ENCODE measurements at regions not wholly inside any gene's neighbourhood (a gene's known extent, or its start where the extent isn't known, plus 50 kb on each side); places are given as distances from the start of the nearest gene placed in this dataset.

GRCh38 chr20:24194143-24194542 is 205.6 kb upstream of the GGTLC1 start:
- no peak for DNase-seq (ENCODE audit: low read depth, low spot score)

- no peak for DNase-seq (ENCODE audit: low read depth, low spot score)
Measured at GRCh38 chr20:24190905-24191304, 202.3 kb upstream of the GGTLC1 start.

- no peak for DNase-seq (ENCODE audit: low read depth, low spot score)
Measured at GRCh38 chr20:24185791-24186190, 197.2 kb upstream of the GGTLC1 start.

- DNase-seq (ENCODE audit: low read depth, low spot score): no peak
Measured at GRCh38 chr20:24181151-24181550, 192.6 kb upstream of the GGTLC1 start.

- no peak for DNase-seq (ENCODE audit: low read depth, low spot score)
Measured at GRCh38 chr20:24169256-24169655, 180.7 kb upstream of the GGTLC1 start.

- no peak for DNase-seq (ENCODE audit: low read depth, low spot score)
Measured at GRCh38 chr20:24166412-24166811, 177.8 kb upstream of the GGTLC1 start.

- DNase-seq (ENCODE audit: low read depth, low spot score): no peak
Measured at GRCh38 chr20:24166123-24166381, 177.5 kb upstream of the GGTLC1 start.

GRCh38 chr20:24165301-24166122 is 176.9 kb upstream of the GGTLC1 start:
- peak; percentile 27 for DNase-seq (ENCODE audit: low read depth, low spot score)

- no peak for DNase-seq (ENCODE audit: low read depth, low spot score)
Measured at GRCh38 chr20:24164360-24164759, 175.8 kb upstream of the GGTLC1 start.

- no peak for DNase-seq (ENCODE audit: low read depth, low spot score)
Measured at GRCh38 chr20:24163506-24163905, 174.9 kb upstream of the GGTLC1 start.

- DNase-seq (ENCODE audit: low read depth, low spot score): no peak
Measured at GRCh38 chr20:24160563-24161281, 172.1 kb upstream of the GGTLC1 start.

GRCh38 chr20:24158281-24158680 is 169.7 kb upstream of the GGTLC1 start:
- DNase-seq (ENCODE audit: low read depth, low spot score): no peak

GRCh38 chr20:24157213-24157612 is 168.6 kb upstream of the GGTLC1 start:
- DNase-seq (ENCODE audit: low read depth, low spot score): no peak

- no peak for DNase-seq (ENCODE audit: low read depth, low spot score)
Measured at GRCh38 chr20:24153101-24154040, 164.8 kb upstream of the GGTLC1 start.

- DNase-seq (ENCODE audit: low read depth, low spot score): no peak
Measured at GRCh38 chr20:24151621-24152294, 163.2 kb upstream of the GGTLC1 start.

GRCh38 chr20:24150406-24150805 is 161.8 kb upstream of the GGTLC1 start:
- DNase-seq (ENCODE audit: low read depth, low spot score): no peak

- no peak for DNase-seq (ENCODE audit: low read depth, low spot score)
Measured at GRCh38 chr20:24149881-24150307, 161.3 kb upstream of the GGTLC1 start.

GRCh38 chr20:24149175-24149574 is 160.6 kb upstream of the GGTLC1 start:
- DNase-seq (ENCODE audit: low read depth, low spot score): no peak

GRCh38 chr20:24148372-24148771 is 159.8 kb upstream of the GGTLC1 start:
- no peak for DNase-seq (ENCODE audit: low read depth, low spot score)

- DNase-seq (ENCODE audit: low read depth, low spot score): no peak
Measured at GRCh38 chr20:24147961-24148360, 159.4 kb upstream of the GGTLC1 start.

GRCh38 chr20:24147479-24147878 is 158.9 kb upstream of the GGTLC1 start:
- no peak for DNase-seq (ENCODE audit: low read depth, low spot score)
